ENCODE measurements at regions not wholly inside any gene's neighbourhood (a gene's known extent, or its start where the extent isn't known, plus 50 kb on each side); places are given as distances from the start of the nearest gene placed in this dataset.

DNA sequence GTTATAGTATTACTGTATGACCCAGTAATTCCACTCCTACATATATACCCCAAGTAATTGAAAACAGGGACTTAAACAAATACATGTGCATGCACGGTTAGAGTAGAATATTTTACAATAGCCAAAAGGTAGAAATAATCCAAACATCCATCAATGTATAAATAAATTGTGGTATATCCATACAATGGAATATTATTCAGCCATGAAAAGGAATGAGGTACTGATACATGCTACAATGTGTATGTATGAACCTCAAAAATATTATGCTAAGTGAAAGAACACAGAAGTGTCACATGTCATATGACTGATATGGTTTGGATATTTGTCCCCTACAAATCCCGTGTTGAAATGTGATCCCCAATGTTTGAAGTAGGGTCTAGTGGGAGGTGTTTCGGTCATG lies 560.8 kb upstream of the LARGE1 start:
- TF ChIP-seq CTCF (IDR thresholded peaks at IDR 0.05) (no peak), POLR2A (IDR thresholded peaks at IDR 0.05) (no peak)

Measured in ovary (tissue), 3 donors.